ENCODE measurements at regions not wholly inside any gene's neighbourhood (a gene's known extent, or its start where the extent isn't known, plus 50 kb on each side); places are given as distances from the start of the nearest gene placed in this dataset.

- TF ChIP-seq POLR2AphosphoS5 (IDR thresholded peaks at IDR 0.05; ENCODE audit: borderline replicate concordance, low read depth, low read length) = no peak
- no peak for TF ChIP-seq EZH2 (IDR thresholded peaks at IDR 0.05)
- no peak for TF ChIP-seq FOXP2 (optimal IDR thresholded peaks at IDR 0.05; ENCODE audit: control extremely low read depth, extremely low read length, insufficient read depth)
- no peaks in the 10 kb centered on the region for H3K36me3 ChIP-seq (ENCODE audit: insufficient read depth, low read length)
- H3K9me3 ChIP-seq (ENCODE audit: low read depth, low read length) = 0 out of 2 replicates have a peak, but pooled peaks cover 4% of the 10 kb centered on the region
- H3K9ac ChIP-seq (ENCODE audit: insufficient read length) = no peak overlapping the region
- DNase-seq (ENCODE audit: low read depth, low spot score) = no peak
- no peak overlapping the region for H3K27ac ChIP-seq
- H3K4me3 ChIP-seq = no peak overlapping the region
These were observed 1151.4 kb upstream of the PABPC4L start for GRCh38 chr4:135353008-135353407.

DNA sequence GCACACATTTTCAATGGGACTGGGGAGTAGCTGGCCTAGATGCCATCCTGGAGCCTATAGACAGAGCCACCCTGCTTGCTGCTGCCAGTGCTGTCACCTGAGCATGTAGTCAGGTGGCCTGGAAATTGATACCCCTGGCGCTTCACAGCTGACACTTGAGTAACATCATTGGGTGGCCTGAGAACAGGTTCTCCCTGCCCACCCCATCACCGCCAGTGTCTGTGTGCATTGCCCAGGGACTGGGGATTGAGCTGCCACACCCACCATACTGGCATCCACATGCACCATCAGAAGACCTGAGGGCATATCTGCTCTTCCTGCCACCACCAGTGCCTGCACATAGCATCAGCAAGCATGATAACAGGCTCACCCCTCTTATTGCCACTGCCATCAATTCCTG is 1142.9 kb upstream of the PABPC4L start:
- TF ChIP-seq EZH2 (IDR thresholded peaks at IDR 0.05) (no peak), FOXP2 (optimal IDR thresholded peaks at IDR 0.05; ENCODE audit: control extremely low read depth, extremely low read length, insufficient read depth) (no peak), POLR2AphosphoS5 (IDR thresholded peaks at IDR 0.05; ENCODE audit: borderline replicate concordance, low read depth, low read length) (no peak)
- DNase-seq (ENCODE audit: low read depth, low spot score) = no peak

DNA sequence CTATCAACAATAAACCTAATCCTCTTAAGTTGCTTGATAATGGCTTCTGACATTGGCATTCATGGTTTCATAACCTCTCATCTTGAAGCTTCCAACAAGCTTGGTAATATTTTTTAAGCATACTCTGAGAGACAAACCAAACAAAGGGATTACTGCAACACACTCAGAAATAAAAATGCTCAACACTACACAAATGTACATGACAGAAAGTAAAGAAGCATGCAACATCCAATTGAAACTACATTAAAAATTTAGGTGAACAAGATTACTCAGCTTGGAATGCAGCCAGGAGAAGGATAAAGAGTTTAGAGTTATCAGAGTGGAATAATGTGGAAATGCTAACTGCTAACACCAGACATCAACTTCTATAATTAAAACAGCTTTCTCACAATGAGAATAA is 1136.6 kb upstream of the PABPC4L start:
- DNase-seq (ENCODE audit: low read depth, low spot score) = no peak
- H3K27ac ChIP-seq = no peak overlapping the region
- H3K4me3 ChIP-seq = no peak overlapping the region
- no peak for TF ChIP-seq POLR2AphosphoS5 (IDR thresholded peaks at IDR 0.05; ENCODE audit: borderline replicate concordance, low read depth, low read length)
- TF ChIP-seq EZH2 (IDR thresholded peaks at IDR 0.05) = no peak
- no peak for TF ChIP-seq FOXP2 (optimal IDR thresholded peaks at IDR 0.05; ENCODE audit: control extremely low read depth, extremely low read length, insufficient read depth)
- no peaks in the 10 kb centered on the region for H3K9me3 ChIP-seq (ENCODE audit: low read depth, low read length)
- H3K36me3 ChIP-seq (ENCODE audit: insufficient read depth, low read length) = no peaks in the 10 kb centered on the region
- H3K9ac ChIP-seq (ENCODE audit: insufficient read length) = no peak overlapping the region

More for the DNA sequence above, 1142.9 kb upstream of the PABPC4L start:
- no peak overlapping the region for H3K27ac ChIP-seq
- no peak overlapping the region for H3K4me3 ChIP-seq
- H3K9me3 ChIP-seq (ENCODE audit: low read depth, low read length) = no peaks in the 10 kb centered on the region
- H3K9ac ChIP-seq (ENCODE audit: insufficient read length) = no peak overlapping the region
- H3K36me3 ChIP-seq (ENCODE audit: insufficient read depth, low read length) = no peaks in the 10 kb centered on the region

DNA sequence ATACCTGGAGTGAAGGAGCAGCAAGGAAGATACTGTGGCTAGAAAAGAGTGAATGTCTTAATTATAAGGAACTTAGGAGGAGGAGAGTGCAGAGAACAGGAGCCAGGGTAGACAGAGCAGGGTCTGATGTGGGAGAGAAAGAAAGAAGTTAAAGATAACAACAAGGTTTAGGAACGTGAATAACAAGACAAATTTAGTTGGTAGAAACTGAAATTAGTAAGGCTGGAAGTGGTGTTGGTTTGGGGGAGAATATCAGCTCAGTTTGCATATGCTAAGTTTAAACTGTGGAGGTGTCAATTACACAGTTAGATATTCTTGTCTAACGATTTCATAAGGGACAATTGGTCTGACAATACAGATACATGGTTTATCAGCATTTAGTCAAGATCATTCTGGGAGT is 1123.7 kb upstream of the PABPC4L start:
- no peaks in the 10 kb centered on the region for H3K36me3 ChIP-seq (ENCODE audit: insufficient read depth, low read length)
- H3K27ac ChIP-seq = no peak overlapping the region
- TF ChIP-seq EZH2 (IDR thresholded peaks at IDR 0.05) (no peak), FOXP2 (optimal IDR thresholded peaks at IDR 0.05; ENCODE audit: control extremely low read depth, extremely low read length, insufficient read depth) (no peak)
- H3K9me3 ChIP-seq (ENCODE audit: low read depth, low read length) = no peaks in the 10 kb centered on the region
- H3K4me3 ChIP-seq = no peak overlapping the region
- H3K9ac ChIP-seq (ENCODE audit: insufficient read length) = no peak overlapping the region
- DNase-seq (ENCODE audit: low read depth, low spot score) = no peak

DNA sequence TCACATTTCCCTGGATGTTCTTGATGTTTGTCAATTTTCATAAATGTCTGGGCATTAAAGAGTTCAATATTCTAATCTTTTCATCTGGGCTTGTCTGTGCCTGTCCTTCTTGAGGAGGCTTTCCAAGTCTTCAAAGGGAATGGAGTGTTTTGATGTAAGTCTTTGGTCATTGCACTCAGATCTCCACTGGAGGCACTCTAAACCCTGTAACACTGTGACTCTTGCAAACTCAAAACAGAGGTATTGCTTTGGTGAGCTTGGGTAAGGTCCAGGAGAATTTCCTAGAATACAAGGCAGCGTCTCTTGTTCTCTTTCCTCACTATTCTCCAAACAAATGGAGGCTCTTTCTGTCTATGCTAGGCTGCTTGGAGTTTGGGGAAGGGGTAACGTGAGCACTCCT is 1118.1 kb upstream of the PABPC4L start:
- Histone ChIP-seq H3K4me3 (no peak overlapping the region), H3K36me3 (ENCODE audit: insufficient read depth, low read length) (no peaks in the 10 kb centered on the region), H3K9ac (ENCODE audit: insufficient read length) (no peak overlapping the region), H3K27ac (no peak overlapping the region), H3K9me3 (ENCODE audit: low read depth, low read length) (no peaks in the 10 kb centered on the region)
- TF ChIP-seq POLR2AphosphoS5 (IDR thresholded peaks at IDR 0.05; ENCODE audit: borderline replicate concordance, low read depth, low read length) (no peak), FOXP2 (optimal IDR thresholded peaks at IDR 0.05; ENCODE audit: control extremely low read depth, extremely low read length, insufficient read depth) (no peak), EZH2 (IDR thresholded peaks at IDR 0.05) (no peak)
- no peak for DNase-seq (ENCODE audit: low read depth, low spot score)

DNA sequence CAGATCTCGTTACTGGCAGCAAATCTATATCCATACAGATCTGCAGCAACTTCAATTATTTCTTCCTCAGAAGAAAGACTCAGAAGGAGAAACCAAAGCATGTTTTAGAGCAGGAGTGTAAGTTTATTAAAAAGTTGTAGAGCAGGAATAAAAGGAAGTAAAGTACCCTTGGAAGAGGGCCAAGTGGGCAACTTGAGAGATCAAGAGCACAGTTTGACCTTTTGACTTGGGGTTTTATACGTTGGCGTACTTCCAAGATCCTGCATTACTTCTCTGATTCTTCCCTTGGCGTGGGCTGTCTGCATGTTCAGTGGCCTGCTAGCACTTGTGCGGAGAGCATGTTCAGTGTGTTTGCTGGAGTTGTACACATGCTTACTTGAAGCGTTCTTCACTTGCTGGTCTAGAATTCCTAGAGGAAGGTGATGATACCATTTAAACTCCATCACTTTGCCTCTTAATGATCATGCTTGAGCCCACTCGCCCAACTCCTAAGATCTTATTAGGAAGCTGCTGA is 1114.7 kb upstream of the PABPC4L start:
- no peak for DNase-seq (ENCODE audit: low read depth, low spot score)
- H3K27ac ChIP-seq = no peak overlapping the region
- no peaks in the 10 kb centered on the region for H3K36me3 ChIP-seq (ENCODE audit: insufficient read depth, low read length)
- TF ChIP-seq POLR2AphosphoS5 (IDR thresholded peaks at IDR 0.05; ENCODE audit: borderline replicate concordance, low read depth, low read length) (no peak), FOXP2 (optimal IDR thresholded peaks at IDR 0.05; ENCODE audit: control extremely low read depth, extremely low read length, insufficient read depth) (no peak), EZH2 (IDR thresholded peaks at IDR 0.05) (no peak)
- no peak overlapping the region for H3K4me3 ChIP-seq
- no peaks in the 10 kb centered on the region for H3K9me3 ChIP-seq (ENCODE audit: low read depth, low read length)
- no peak overlapping the region for H3K9ac ChIP-seq (ENCODE audit: insufficient read length)

DNA sequence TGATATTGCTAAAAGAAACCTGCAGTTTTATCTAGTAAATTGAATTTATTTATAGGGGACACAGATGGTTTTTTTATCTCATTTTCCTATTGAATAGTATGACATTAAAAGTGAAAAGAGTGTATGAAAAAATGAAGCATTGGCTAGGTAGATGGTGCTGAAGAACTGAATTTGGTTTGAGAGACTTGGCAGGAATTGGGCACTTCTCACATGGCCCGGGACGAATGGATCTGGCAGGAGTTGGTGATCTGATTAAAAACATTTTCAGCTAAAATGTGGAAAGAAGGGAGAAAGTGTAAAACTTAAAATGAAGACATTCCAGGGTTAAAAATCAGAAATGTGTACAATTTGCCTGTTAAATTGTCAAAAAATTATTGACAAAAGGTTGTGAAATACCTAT is 1088.5 kb upstream of the PABPC4L start:
- no peak overlapping the region for H3K9ac ChIP-seq (ENCODE audit: insufficient read length)
- H3K4me3 ChIP-seq = no peak overlapping the region
- no peaks in the 10 kb centered on the region for H3K36me3 ChIP-seq (ENCODE audit: insufficient read depth, low read length)
- H3K9me3 ChIP-seq (ENCODE audit: low read depth, low read length) = no peaks in the 10 kb centered on the region
- TF ChIP-seq FOXP2 (optimal IDR thresholded peaks at IDR 0.05; ENCODE audit: control extremely low read depth, extremely low read length, insufficient read depth) = no peak
- TF ChIP-seq EZH2 (IDR thresholded peaks at IDR 0.05) = no peak
- TF ChIP-seq POLR2AphosphoS5 (IDR thresholded peaks at IDR 0.05; ENCODE audit: borderline replicate concordance, low read depth, low read length) = no peak
- no peak for DNase-seq (ENCODE audit: low read depth, low spot score)
- H3K27ac ChIP-seq = no peak overlapping the region

GRCh38 chr4:135283934-135284333 is 1082.3 kb upstream of the PABPC4L start:
- H3K9me3 ChIP-seq (ENCODE audit: low read depth, low read length) = no peaks in the 10 kb centered on the region
- H3K27ac ChIP-seq = no peak overlapping the region
- DNase-seq (ENCODE audit: low read depth, low spot score) = no peak
- TF ChIP-seq FOXP2 (optimal IDR thresholded peaks at IDR 0.05; ENCODE audit: control extremely low read depth, extremely low read length, insufficient read depth) (no peak), EZH2 (IDR thresholded peaks at IDR 0.05) (no peak), POLR2AphosphoS5 (IDR thresholded peaks at IDR 0.05; ENCODE audit: borderline replicate concordance, low read depth, low read length) (no peak)
- no peak overlapping the region for H3K4me3 ChIP-seq
- no peaks in the 10 kb centered on the region for H3K36me3 ChIP-seq (ENCODE audit: insufficient read depth, low read length)
- H3K9ac ChIP-seq (ENCODE audit: insufficient read length) = no peak overlapping the region

DNA sequence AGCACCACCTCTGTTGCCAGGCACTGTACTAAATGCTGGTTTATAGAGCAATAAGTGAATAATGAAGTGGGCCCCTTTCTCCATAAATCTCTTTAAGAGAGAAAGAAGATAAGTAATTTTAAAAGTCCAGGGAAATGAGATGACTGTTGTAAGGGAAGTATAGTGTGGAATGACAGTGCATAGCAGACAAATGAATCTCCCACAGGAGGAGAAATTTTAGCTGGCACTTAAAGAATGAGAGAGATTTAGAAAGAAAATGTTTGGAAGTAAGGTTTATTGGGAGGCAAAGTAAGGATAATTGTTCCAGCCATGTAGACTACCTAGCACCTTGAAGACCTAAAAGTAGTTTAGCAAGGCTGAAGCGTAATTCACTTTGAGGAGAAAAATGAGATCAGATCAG is 1081.1 kb upstream of the PABPC4L start:
- Histone ChIP-seq H3K9me3 (ENCODE audit: low read depth, low read length) (no peaks in the 10 kb centered on the region), H3K27ac (no peak overlapping the region), H3K36me3 (ENCODE audit: insufficient read depth, low read length) (no peaks in the 10 kb centered on the region), H3K9ac (ENCODE audit: insufficient read length) (no peak overlapping the region), H3K4me3 (no peak overlapping the region)
- DNase-seq (ENCODE audit: low read depth, low spot score) = no peak
- TF ChIP-seq POLR2AphosphoS5 (IDR thresholded peaks at IDR 0.05; ENCODE audit: borderline replicate concordance, low read depth, low read length) (no peak), EZH2 (IDR thresholded peaks at IDR 0.05) (no peak), FOXP2 (optimal IDR thresholded peaks at IDR 0.05; ENCODE audit: control extremely low read depth, extremely low read length, insufficient read depth) (no peak)

Measured in SK-N-MC (cell line).